OCI-LY7 (cell line): ENCODE measurements at regions not wholly inside any gene's neighbourhood (a gene's known extent, or its start where the extent isn't known, plus 50 kb on each side); places are given as distances from the start of the nearest gene placed in this dataset.

ENCODE experiments used
- BruUV-seq: library from RNA; stranded (reverse); fragments of 400-500 nt; replicated peaks from 2 replicates; lab custom pipeline; 2021; lab: Mats Ljungman, UMichigan
- CTCF ChIA-PET: fragments of 300-600 bp; sonication (Branson Sonifier 250); formaldehyde crosslinking; loops from one replicate; lab custom pipeline; 2022; ENCODE audit warnings: antibody characterized with exemption; ENCODE audit not compliant: unreplicated experiment; lab: Charles Lee
- POLR2A ChIA-PET: fragments of 300-600 bp; sonication (Branson Sonifier 250); formaldehyde crosslinking; loops from one replicate; lab custom pipeline; 2022; ENCODE audit warnings: antibody characterized with exemption; lab: Charles Lee
- DNase-seq: peaks from one replicate; pipeline ENCODE4 v3.0.0-alpha.2; 2015; ENCODE audit warnings: low spot score
- H2AFZ ChIP-seq: fragments of 200-600 bp; sonication (generic), shearing (Covaris generic); 2 replicates; pipeline ENCODE4 v1.6.1; 2014; ENCODE audit warnings: mild to moderate bottlenecking, antibody characterized with exemption, low read length, moderate library complexity
- H3K27ac ChIP-seq: fragments of 200-600 bp; sonication (generic); 2 replicates; pipeline ENCODE4 v1.5.1; 2014; ENCODE audit warnings: mixed run types, low read depth, mild to moderate bottlenecking, moderate library complexity, low read length, inconsistent platforms; ENCODE audit not compliant: poor library complexity, severe bottlenecking
- H3K36me3 ChIP-seq: fragments of 200-600 bp; sonication (generic); 2 replicates; pipeline ENCODE4 v1.6.1; 2014; ENCODE audit warnings: mild to moderate bottlenecking, antibody characterized with exemption, low read length, moderate library complexity, mixed read lengths; ENCODE audit not compliant: insufficient read depth
- H3K4me1 ChIP-seq: fragments of 200-600 bp; sonication (generic); 2 replicates; pipeline ENCODE4 v1.5.1; 2014; ENCODE audit warnings: mild to moderate bottlenecking, low read length; ENCODE audit not compliant: insufficient read depth, poor library complexity, severe bottlenecking
- H3K4me2 ChIP-seq: fragments of 200-600 bp; sonication (generic); 2 replicates; pipeline ENCODE4 v1.6.1; 2014; ENCODE audit warnings: mild to moderate bottlenecking, low read length
- H3K4me3 ChIP-seq: fragments of 200-600 bp; sonication (generic); 2 replicates; pipeline ENCODE4 v1.5.1; 2014; ENCODE audit warnings: mild to moderate bottlenecking, low read depth, low read length; ENCODE audit not compliant: poor library complexity, severe bottlenecking
- H3K79me2 ChIP-seq: fragments of 200-600 bp; sonication (generic); 2 replicates; pipeline ENCODE4 v1.6.1; 2016; ENCODE audit warnings: low read depth, mild to moderate bottlenecking, low read length, moderate library complexity, mixed read lengths; ENCODE audit not compliant: insufficient read depth
- H3K9me2 ChIP-seq: fragments of 200-600 bp; sonication (generic); 2 replicates; pipeline ENCODE4 v1.6.1; 2016; ENCODE audit warnings: mild to moderate bottlenecking, low read length, mixed read lengths; ENCODE audit not compliant: insufficient read depth
- H3K9me3 ChIP-seq: fragments of 200-600 bp; sonication (generic); 2 replicates; pipeline ENCODE4 v1.6.1; 2014; ENCODE audit warnings: mild to moderate bottlenecking, mixed run types, low read length, mixed read lengths
- H4K20me1 ChIP-seq: fragments of 200-600 bp; sonication (generic); 2 replicates; pipeline ENCODE4 v1.6.1; 2014; ENCODE audit warnings: mild to moderate bottlenecking, antibody characterized with exemption, low read length, moderate library complexity, mixed read lengths; ENCODE audit not compliant: insufficient read depth
- CTCF ChIP-seq: fragments of 200-600 bp; sonication (generic); conservative IDR thresholded peaks from 2 replicates; pipeline ENCODE4 v1.5.1; 2014; ENCODE audit warnings: mild to moderate bottlenecking, antibody characterized with exemption, low read length, moderate library complexity, mixed read lengths
- EZH2phosphoT487 ChIP-seq: fragments of 200-600 bp; sonication (generic); IDR thresholded peaks from 2 replicates; pipeline ENCODE4 v1.6.1; 2018; ENCODE audit warnings: low read depth, borderline replicate concordance, mild to moderate bottlenecking, mixed run types, antibody characterized with exemption, low read length, moderate library complexity, mixed read lengths
- intact Hi-C: fragments of 100-400 bp; cut with micrococcal nuclease; formaldehyde crosslinking; loops from one replicate; pipeline ENCODE4 v1.10.0; 2022; ENCODE audit not compliant: unreplicated experiment

DNA sequence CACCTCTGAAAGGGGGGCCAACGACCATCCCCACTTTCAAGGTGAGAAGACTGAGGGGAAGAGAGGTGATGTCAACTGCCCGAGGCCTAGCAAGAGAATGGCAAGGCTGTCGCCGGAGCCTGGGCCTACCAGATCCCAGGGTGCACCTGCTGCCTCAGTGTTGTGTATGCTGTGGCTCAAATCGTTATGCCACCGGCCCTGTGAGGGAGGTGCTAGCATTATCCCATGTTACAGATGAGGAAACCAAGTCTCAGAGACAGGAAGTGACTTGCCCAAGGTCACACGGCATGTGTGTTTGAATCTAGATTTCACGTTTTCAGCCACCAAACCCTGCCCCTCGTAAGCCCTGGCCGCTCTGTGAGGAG lies 152.5 kb downstream of the CEBPB start:
- CTCF ChIA-PET: no interaction called here
- POLR2A ChIA-PET: no interaction called here
- TF ChIP-seq EZH2phosphoT487 (no peak), CTCF (no peak)
- no peak overlapping the region for H3K4me3 ChIP-seq
- intact Hi-C loops: loop anchor here (5.0 to 10.0 kb wide), 2 partner anchors 122 to 151 kb away; partner anchors contain the start of gene CEBPB
- no peak overlapping the region for H2AFZ ChIP-seq
- no peak for DNase-seq
- no peak overlapping the region for H3K4me2 ChIP-seq
- no peaks in the 10 kb centered on the region for H3K36me3 ChIP-seq
- H3K9me3 ChIP-seq: no peaks in the 10 kb centered on the region
- BruUV-seq: no TSS peak
- no peaks in the 10 kb centered on the region for H4K20me1 ChIP-seq
- H3K9me2 ChIP-seq: no peaks in the 10 kb centered on the region
- H3K79me2 ChIP-seq: no peaks in the 10 kb centered on the region
- no peaks in the 10 kb centered on the region for H3K4me1 ChIP-seq
- no peak overlapping the region for H3K27ac ChIP-seq

- CTCF ChIA-PET: no interaction called here
- Histone ChIP-seq H4K20me1 (no peaks in the 10 kb centered on the region), H3K4me2 (no peak overlapping the region), H3K9me2 (no peaks in the 10 kb centered on the region), H3K79me2 (no peaks in the 10 kb centered on the region), H3K4me1 (no peaks in the 10 kb centered on the region), H2AFZ (no peak overlapping the region), H3K9me3 (no peaks in the 10 kb centered on the region), H3K4me3 (no peak overlapping the region), H3K27ac (no peak overlapping the region), H3K36me3 (no peaks in the 10 kb centered on the region)
- intact Hi-C loops: loop anchor here (5.0 to 10.0 kb wide), 2 partner anchors 121 to 151 kb away; partner anchors contain the start of gene CEBPB
- TF ChIP-seq EZH2phosphoT487 (no peak), CTCF (no peak)
- POLR2A ChIA-PET: no interaction called here
- no TSS peak for BruUV-seq
- no peak for DNase-seq
These were observed 153.0 kb downstream of the CEBPB start for GRCh38 chr20:50343490-50344179.
